ENCODE measurements at regions not wholly inside any gene's neighbourhood (a gene's known extent, or its start where the extent isn't known, plus 50 kb on each side); places are given as distances from the start of the nearest gene placed in this dataset.

GRCh38 chr7:26477381-26477990 lies 185.8 kb downstream of the SNX10 start:
- 75% methylated on average over 4 of the region's 4 CpGs for WGBS
- intact Hi-C loops (cut with DNase I), result no loop called here
- H3K27ac ChIP-seq, result no peak overlapping the region
- no peaks in the 10 kb centered on the region for H3K27me3 ChIP-seq (replicated peaks; ENCODE audit: insufficient read depth)
- no peaks in the 10 kb centered on the region for H3K4me1 ChIP-seq (replicated peaks)
- no peaks in the 10 kb centered on the region for H3K9me3 ChIP-seq
- no peak overlapping the region for H3K4me3 ChIP-seq
- TF ChIP-seq POLR2AphosphoS5 (IDR thresholded peaks at IDR 0.05), result no peak
- no peak for TF ChIP-seq CTCF (IDR thresholded peaks at IDR 0.05)
- TF ChIP-seq POLR2A (IDR thresholded peaks at IDR 0.05), result no peak
- no peak for DNase-seq (ENCODE audit: low spot score)
- no peaks in the 10 kb centered on the region for H3K36me3 ChIP-seq

GRCh38 chr7:26478550-26478949 lies 186.9 kb downstream of the SNX10 start:
- intact Hi-C loops (cut with DNase I), result no loop called here
- 96% methylated on average over 4 of the region's 4 CpGs for WGBS
- no peak for TF ChIP-seq CTCF (IDR thresholded peaks at IDR 0.05)
- no peak for TF ChIP-seq POLR2AphosphoS5 (IDR thresholded peaks at IDR 0.05)
- TF ChIP-seq POLR2A (IDR thresholded peaks at IDR 0.05), result no peak
- H3K27me3 ChIP-seq (replicated peaks; ENCODE audit: insufficient read depth), result no peaks in the 10 kb centered on the region
- H3K27ac ChIP-seq, result no peak overlapping the region
- H3K9me3 ChIP-seq, result no peaks in the 10 kb centered on the region
- DNase-seq (ENCODE audit: low spot score), result no peak
- H3K4me1 ChIP-seq (replicated peaks), result no peaks in the 10 kb centered on the region
- no peak overlapping the region for H3K4me3 ChIP-seq
- no peaks in the 10 kb centered on the region for H3K36me3 ChIP-seq

DNA sequence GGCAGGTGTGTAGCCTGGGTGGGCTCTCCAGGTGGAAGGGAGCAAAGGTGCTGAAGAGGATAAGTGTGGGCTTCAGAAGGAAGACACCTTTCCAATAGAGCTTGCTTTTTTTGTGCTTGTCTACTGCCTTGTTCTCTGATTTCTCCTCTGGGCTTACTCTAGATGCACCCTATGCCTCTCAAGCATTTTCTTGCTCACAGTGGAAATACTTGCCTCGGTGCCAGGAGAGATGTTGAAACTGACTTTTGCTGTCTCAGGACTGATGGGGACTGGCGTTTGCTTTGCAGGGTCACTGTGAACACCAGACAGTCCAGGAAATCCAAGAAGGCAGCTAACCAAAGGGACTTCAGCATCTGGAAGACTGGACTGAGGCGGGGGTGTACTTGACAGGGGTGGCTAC lies 187.9 kb downstream of the SNX10 start:
- intact Hi-C loops (cut with DNase I), result no loop called here

GRCh38 chr7:26480156-26480555 lies 188.5 kb downstream of the SNX10 start:
- H3K9me3 ChIP-seq, result no peaks in the 10 kb centered on the region
- intact Hi-C loops (cut with DNase I), result no loop called here
- DNase-seq (ENCODE audit: low spot score), result no peak
- no peak overlapping the region for H3K27ac ChIP-seq
- no peak overlapping the region for H3K4me3 ChIP-seq
- TF ChIP-seq POLR2A (IDR thresholded peaks at IDR 0.05) (no peak), CTCF (IDR thresholded peaks at IDR 0.05) (no peak), POLR2AphosphoS5 (IDR thresholded peaks at IDR 0.05) (no peak)
- 53% methylated on average over 9 of the region's 9 CpGs for WGBS
- no peaks in the 10 kb centered on the region for H3K27me3 ChIP-seq (replicated peaks; ENCODE audit: insufficient read depth)
- H3K4me1 ChIP-seq (replicated peaks), result no peaks in the 10 kb centered on the region
- H3K36me3 ChIP-seq, result no peaks in the 10 kb centered on the region

More for the DNA sequence above, 187.9 kb downstream of the SNX10 start:
- Histone ChIP-seq H3K36me3 (no peaks in the 10 kb centered on the region), H3K4me1 (replicated peaks) (no peaks in the 10 kb centered on the region), H3K4me3 (no peak overlapping the region), H3K27ac (no peak overlapping the region), H3K9me3 (no peaks in the 10 kb centered on the region), H3K27me3 (replicated peaks; ENCODE audit: insufficient read depth) (no peaks in the 10 kb centered on the region)
- TF ChIP-seq POLR2A (IDR thresholded peaks at IDR 0.05), result no peak
- no peak for DNase-seq (ENCODE audit: low spot score)
- WGBS, result 74% methylated on average over 3 of the region's 3 CpGs

- Histone ChIP-seq H3K9me3 (no peaks in the 10 kb centered on the region), H3K27me3 (replicated peaks; ENCODE audit: insufficient read depth) (no peaks in the 10 kb centered on the region), H3K4me1 (replicated peaks) (no peaks in the 10 kb centered on the region), H3K36me3 (no peaks in the 10 kb centered on the region), H3K27ac (no peak overlapping the region), H3K4me3 (no peak overlapping the region)
- TF ChIP-seq POLR2A (IDR thresholded peaks at IDR 0.05) (no peak), CTCF (IDR thresholded peaks at IDR 0.05) (no peak), POLR2AphosphoS5 (IDR thresholded peaks at IDR 0.05) (no peak)
- DNase-seq (ENCODE audit: low spot score), result no peak
- WGBS, result 79% methylated on average over 3 of the region's 3 CpGs
- intact Hi-C loops (cut with DNase I), result no loop called here
These were observed 191.3 kb downstream of the SNX10 start for GRCh38 chr7:26482927-26483326.

Data from prostate gland (tissue), 2 donors.